GM23338 (cell line): ENCODE measurements at regions not wholly inside any gene's neighbourhood (a gene's known extent, or its start where the extent isn't known, plus 50 kb on each side); places are given as distances from the start of the nearest gene placed in this dataset.

Experiments
- ATAC-seq: fragments of 200-7000 bp; cut with Tn5 transposase; 3 replicates; pipeline ENCODE4 v1.9.1; 2020
- DNase-seq: peaks from one replicate; pipeline ENCODE4 v3.0.0-alpha.2; 2015; ENCODE audit warnings: low spot score
- H2AFZ ChIP-seq: fragments of 200-600 bp; sonication (generic); 2 replicates; pipeline ENCODE4 v1.8.0; 2016; ENCODE audit warnings: antibody characterized with exemption, mild to moderate bottlenecking, moderate library complexity
- H3F3A ChIP-seq: fragments of 200-600 bp; sonication (generic); replicated peaks from 2 replicates; pipeline ENCODE4 v1.8.0; 2017; ENCODE audit warnings: antibody characterized with exemption, mixed run types, low read depth
- H3K27ac ChIP-seq: fragments of 200-600 bp; sonication (generic); 2 replicates; pipeline ENCODE4 v1.6.1; 2016; ENCODE audit warnings: low read depth
- H3K27me3 ChIP-seq: fragments of 200-600 bp; sonication (generic); 2 replicates; pipeline ENCODE4 v1.8.0; 2016; ENCODE audit warnings: mild to moderate bottlenecking, mixed run types, moderate library complexity; ENCODE audit not compliant: insufficient read depth
- H3K36me3 ChIP-seq: fragments of 200-600 bp; sonication (generic); 2 replicates; pipeline ENCODE4 v1.8.0; 2016; ENCODE audit warnings: mild to moderate bottlenecking; ENCODE audit not compliant: insufficient read depth
- H3K4me1 ChIP-seq: fragments of 200-600 bp; sonication (generic); 2 replicates; pipeline ENCODE4 v1.8.0; 2016; ENCODE audit warnings: mild to moderate bottlenecking, moderate library complexity; ENCODE audit not compliant: insufficient read depth
- H3K4me2 ChIP-seq: fragments of 200-600 bp; sonication (generic); 2 replicates; pipeline ENCODE4 v1.7.1; 2017; ENCODE audit warnings: mixed run types
- H3K4me3 ChIP-seq: fragments of 200-600 bp; sonication (generic); 2 replicates; pipeline ENCODE4 v1.6.1; 2016; ENCODE audit warnings: mixed run types
- H3K79me2 ChIP-seq: fragments of 200-600 bp; sonication (generic); replicated peaks from 2 replicates; pipeline ENCODE4 v1.8.0; 2017; ENCODE audit warnings: mild to moderate bottlenecking; ENCODE audit not compliant: insufficient read depth
- H3K9me2 ChIP-seq: fragments of 200-600 bp; sonication (generic); 2 replicates; pipeline ENCODE4 v1.8.0; 2017; ENCODE audit not compliant: insufficient read depth
- H4K20me1 ChIP-seq: fragments of 200-600 bp; sonication (generic); replicated peaks from 2 replicates; pipeline ENCODE4 v1.8.0; 2017; ENCODE audit warnings: mild to moderate bottlenecking; ENCODE audit not compliant: insufficient read depth
- H3K27ac Mint-ChIP-seq: 2 replicates; pipeline ENCODE4 v1.8.0; 2020; ENCODE audit warnings: inconsistent platforms, mild to moderate bottlenecking, moderate library complexity, mixed read lengths
- H3K27me3 Mint-ChIP-seq: 3 replicates; pipeline ENCODE4 v1.8.0; 2022; ENCODE audit warnings: low read depth, mild to moderate bottlenecking, moderate library complexity, mixed read lengths, inconsistent platforms; ENCODE audit not compliant: insufficient read depth, poor library complexity
- H3K36me3 Mint-ChIP-seq: 3 replicates; pipeline ENCODE4 v1.8.0; 2021; ENCODE audit warnings: low read depth, mild to moderate bottlenecking, inconsistent platforms, moderate library complexity, mixed read lengths
- H3K4me1 Mint-ChIP-seq: 3 replicates; pipeline ENCODE4 v1.8.0; 2020; ENCODE audit warnings: mild to moderate bottlenecking, inconsistent platforms, mixed read lengths
- H3K4me3 Mint-ChIP-seq: 3 replicates; pipeline ENCODE4 v1.8.0; 2021; ENCODE audit warnings: moderate library complexity, mild to moderate bottlenecking, inconsistent platforms, mixed read lengths
- H3K9me3 Mint-ChIP-seq: 3 replicates; pipeline ENCODE4 v1.8.0; 2020; ENCODE audit warnings: moderate library complexity, mild to moderate bottlenecking, inconsistent platforms, mixed read lengths
- CREB1 ChIP-seq: fragments of 250-450 bp; sonication (Bioruptor Pico); IDR thresholded peaks from 2 replicates; pipeline ENCODE4 v1.5.0; 2020; ENCODE audit warnings: low read depth, mild to moderate bottlenecking, moderate library complexity
- EZH2 ChIP-seq: fragments of 200-600 bp; sonication (generic); IDR thresholded peaks from one replicate; pipeline ENCODE4 v1.8.0; 2017; ENCODE audit warnings: antibody characterized with exemption, mild to moderate bottlenecking, low read depth; ENCODE audit not compliant: unreplicated experiment
- EZH2phosphoT487 ChIP-seq: fragments of 200-600 bp; sonication (generic); IDR thresholded peaks from one replicate; pipeline ENCODE4 v1.8.1; 2018; ENCODE audit warnings: antibody characterized with exemption; ENCODE audit not compliant: unreplicated experiment
- JUNB ChIP-seq: IDR thresholded peaks from one replicate; pipeline ENCODE4 v1.6.1; 2016; ENCODE audit warnings: antibody characterized with exemption; ENCODE audit not compliant: unreplicated experiment
- NANOG ChIP-seq: IDR thresholded peaks from 2 replicates; pipeline ENCODE4 v1.6.1; 2016; ENCODE audit warnings: antibody characterized with exemption, borderline replicate concordance
- POLR2AphosphoS5 ChIP-seq: IDR thresholded peaks from 2 replicates; pipeline ENCODE4 v1.6.1; 2016; ENCODE audit warnings: antibody characterized with exemption, low read depth
- STAT1 ChIP-seq: IDR thresholded peaks from one replicate; pipeline ENCODE4 v1.6.1; 2016; ENCODE audit warnings: antibody characterized with exemption; ENCODE audit not compliant: unreplicated experiment
- ZNF114 ChIP-seq: fragments of 250-450 bp; sonication (Bioruptor Pico); IDR thresholded peaks from 2 replicates; pipeline ENCODE4 v1.5.0; 2020; ENCODE audit warnings: mild to moderate bottlenecking, moderate library complexity
- ZNF331 ChIP-seq: fragments of 250-450 bp; sonication (Bioruptor Pico); IDR thresholded peaks from 2 replicates; pipeline ENCODE4 v1.5.0; 2020; ENCODE audit warnings: low read depth, mild to moderate bottlenecking, moderate library complexity
- TF ChIP-seq, protein P1 (sequence below): IDR thresholded peaks from one replicate; pipeline ENCODE4 v1.6.1; 2018; ENCODE audit warnings: antibody characterized with exemption; ENCODE audit not compliant: unreplicated experiment
- TF ChIP-seq, protein P2 (sequence below): IDR thresholded peaks from 2 replicates; pipeline ENCODE4 v1.6.1; 2016; ENCODE audit warnings: antibody characterized with exemption
- TF ChIP-seq, protein P3 (sequence below): fragments of 250-450 bp; sonication (Bioruptor Pico); IDR thresholded peaks from 2 replicates; pipeline ENCODE4 v1.5.0; 2020; ENCODE audit warnings: mild to moderate bottlenecking, moderate library complexity
- TF ChIP-seq, protein P4 (sequence below), 2 experiments: fragments of 200-600 bp in 1 of 2; sonication (generic) in 1 of 2; conservative IDR thresholded peaks; 2 replicates each; pipeline versions ENCODE4 v1.5.1 to v1.6.1; 2016 to 2017; ENCODE audit warnings: antibody characterized with exemption in 2 of 2, low read depth in 2 of 2, mild to moderate bottlenecking in 2 of 2, moderate library complexity in 1 of 2

DNA sequence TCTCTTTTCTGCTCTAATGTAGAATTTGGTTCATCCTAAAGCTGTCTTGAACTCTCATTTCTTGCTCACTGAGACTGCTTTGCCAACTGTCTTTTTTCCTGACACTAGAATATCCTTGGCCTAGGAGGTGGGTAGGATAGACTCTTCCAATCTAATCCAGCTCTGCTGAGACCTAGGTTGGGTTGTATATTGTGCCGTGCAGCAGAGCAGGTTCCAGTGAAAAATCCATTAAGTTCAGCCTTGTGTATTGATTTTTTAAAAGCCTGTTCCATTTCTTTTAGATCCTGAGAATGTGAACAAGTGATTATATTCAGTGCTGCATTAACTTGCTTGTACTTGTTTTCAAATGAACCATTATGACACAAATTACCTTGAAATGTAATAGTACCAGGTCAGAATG, 539.6 kb downstream of the LRRC70 start (continued):
- TF ChIP-seq, protein P1, sequence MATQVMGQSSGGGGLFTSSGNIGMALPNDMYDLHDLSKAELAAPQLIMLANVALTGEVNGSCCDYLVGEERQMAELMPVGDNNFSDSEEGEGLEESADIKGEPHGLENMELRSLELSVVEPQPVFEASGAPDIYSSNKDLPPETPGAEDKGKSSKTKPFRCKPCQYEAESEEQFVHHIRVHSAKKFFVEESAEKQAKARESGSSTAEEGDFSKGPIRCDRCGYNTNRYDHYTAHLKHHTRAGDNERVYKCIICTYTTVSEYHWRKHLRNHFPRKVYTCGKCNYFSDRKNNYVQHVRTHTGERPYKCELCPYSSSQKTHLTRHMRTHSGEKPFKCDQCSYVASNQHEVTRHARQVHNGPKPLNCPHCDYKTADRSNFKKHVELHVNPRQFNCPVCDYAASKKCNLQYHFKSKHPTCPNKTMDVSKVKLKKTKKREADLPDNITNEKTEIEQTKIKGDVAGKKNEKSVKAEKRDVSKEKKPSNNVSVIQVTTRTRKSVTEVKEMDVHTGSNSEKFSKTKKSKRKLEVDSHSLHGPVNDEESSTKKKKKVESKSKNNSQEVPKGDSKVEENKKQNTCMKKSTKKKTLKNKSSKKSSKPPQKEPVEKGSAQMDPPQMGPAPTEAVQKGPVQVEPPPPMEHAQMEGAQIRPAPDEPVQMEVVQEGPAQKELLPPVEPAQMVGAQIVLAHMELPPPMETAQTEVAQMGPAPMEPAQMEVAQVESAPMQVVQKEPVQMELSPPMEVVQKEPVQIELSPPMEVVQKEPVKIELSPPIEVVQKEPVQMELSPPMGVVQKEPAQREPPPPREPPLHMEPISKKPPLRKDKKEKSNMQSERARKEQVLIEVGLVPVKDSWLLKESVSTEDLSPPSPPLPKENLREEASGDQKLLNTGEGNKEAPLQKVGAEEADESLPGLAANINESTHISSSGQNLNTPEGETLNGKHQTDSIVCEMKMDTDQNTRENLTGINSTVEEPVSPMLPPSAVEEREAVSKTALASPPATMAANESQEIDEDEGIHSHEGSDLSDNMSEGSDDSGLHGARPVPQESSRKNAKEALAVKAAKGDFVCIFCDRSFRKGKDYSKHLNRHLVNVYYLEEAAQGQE: no peak
- no peak for TF ChIP-seq EZH2
- TF ChIP-seq STAT1: no peak
- TF ChIP-seq, protein P2, sequence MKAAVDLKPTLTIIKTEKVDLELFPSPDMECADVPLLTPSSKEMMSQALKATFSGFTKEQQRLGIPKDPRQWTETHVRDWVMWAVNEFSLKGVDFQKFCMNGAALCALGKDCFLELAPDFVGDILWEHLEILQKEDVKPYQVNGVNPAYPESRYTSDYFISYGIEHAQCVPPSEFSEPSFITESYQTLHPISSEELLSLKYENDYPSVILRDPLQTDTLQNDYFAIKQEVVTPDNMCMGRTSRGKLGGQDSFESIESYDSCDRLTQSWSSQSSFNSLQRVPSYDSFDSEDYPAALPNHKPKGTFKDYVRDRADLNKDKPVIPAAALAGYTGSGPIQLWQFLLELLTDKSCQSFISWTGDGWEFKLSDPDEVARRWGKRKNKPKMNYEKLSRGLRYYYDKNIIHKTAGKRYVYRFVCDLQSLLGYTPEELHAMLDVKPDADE: no peak
- TF ChIP-seq ZNF331 (CRISPR knock-in tag): no peak

DNA sequence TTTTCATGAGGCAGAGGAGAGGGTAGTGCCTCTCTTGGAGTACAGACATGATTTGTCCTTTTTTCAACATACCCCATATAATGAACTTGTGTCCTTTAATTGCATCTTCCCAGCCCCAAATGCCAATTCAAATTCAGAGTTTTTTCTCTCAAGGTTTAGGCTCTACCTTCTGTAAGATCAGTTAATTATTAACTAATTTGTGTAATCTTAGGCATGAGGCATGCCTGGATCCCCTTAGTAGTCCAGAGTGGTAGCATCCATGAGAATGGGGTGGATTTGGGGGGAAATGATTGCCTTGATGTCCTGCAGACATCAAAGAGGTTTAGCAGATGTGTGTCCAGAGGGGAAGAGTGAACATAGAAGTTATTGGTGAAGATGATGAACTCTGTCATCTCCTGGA, 533.3 kb downstream of the LRRC70 start:
- Mint-ChIP-seq H3K4me3 (no peak overlapping the region), H3K27ac (no peak overlapping the region), H3K9me3 (no peaks in the 10 kb centered on the region), H3K36me3 (no peaks in the 10 kb centered on the region), H3K4me1 (no peaks in the 10 kb centered on the region; the same call in 2 of the 3 replicates), H3K27me3 (no peaks in the 10 kb centered on the region)
- no peaks in the 10 kb centered on the region for H3K36me3 ChIP-seq
- no peak overlapping the region for H3K4me3 ChIP-seq
- no peak overlapping the region for H2AFZ ChIP-seq
- no peaks in the 10 kb centered on the region for H3F3A ChIP-seq
- H3K27me3 ChIP-seq: no peaks in the 10 kb centered on the region
- H3K4me1 ChIP-seq: no peaks in the 10 kb centered on the region
- DNase-seq (no peak), ATAC-seq (no peak)
- no peaks in the 10 kb centered on the region for H3K9me2 ChIP-seq
- no peak for TF ChIP-seq CREB1 (CRISPR knock-in tag)
- TF ChIP-seq, protein P3, sequence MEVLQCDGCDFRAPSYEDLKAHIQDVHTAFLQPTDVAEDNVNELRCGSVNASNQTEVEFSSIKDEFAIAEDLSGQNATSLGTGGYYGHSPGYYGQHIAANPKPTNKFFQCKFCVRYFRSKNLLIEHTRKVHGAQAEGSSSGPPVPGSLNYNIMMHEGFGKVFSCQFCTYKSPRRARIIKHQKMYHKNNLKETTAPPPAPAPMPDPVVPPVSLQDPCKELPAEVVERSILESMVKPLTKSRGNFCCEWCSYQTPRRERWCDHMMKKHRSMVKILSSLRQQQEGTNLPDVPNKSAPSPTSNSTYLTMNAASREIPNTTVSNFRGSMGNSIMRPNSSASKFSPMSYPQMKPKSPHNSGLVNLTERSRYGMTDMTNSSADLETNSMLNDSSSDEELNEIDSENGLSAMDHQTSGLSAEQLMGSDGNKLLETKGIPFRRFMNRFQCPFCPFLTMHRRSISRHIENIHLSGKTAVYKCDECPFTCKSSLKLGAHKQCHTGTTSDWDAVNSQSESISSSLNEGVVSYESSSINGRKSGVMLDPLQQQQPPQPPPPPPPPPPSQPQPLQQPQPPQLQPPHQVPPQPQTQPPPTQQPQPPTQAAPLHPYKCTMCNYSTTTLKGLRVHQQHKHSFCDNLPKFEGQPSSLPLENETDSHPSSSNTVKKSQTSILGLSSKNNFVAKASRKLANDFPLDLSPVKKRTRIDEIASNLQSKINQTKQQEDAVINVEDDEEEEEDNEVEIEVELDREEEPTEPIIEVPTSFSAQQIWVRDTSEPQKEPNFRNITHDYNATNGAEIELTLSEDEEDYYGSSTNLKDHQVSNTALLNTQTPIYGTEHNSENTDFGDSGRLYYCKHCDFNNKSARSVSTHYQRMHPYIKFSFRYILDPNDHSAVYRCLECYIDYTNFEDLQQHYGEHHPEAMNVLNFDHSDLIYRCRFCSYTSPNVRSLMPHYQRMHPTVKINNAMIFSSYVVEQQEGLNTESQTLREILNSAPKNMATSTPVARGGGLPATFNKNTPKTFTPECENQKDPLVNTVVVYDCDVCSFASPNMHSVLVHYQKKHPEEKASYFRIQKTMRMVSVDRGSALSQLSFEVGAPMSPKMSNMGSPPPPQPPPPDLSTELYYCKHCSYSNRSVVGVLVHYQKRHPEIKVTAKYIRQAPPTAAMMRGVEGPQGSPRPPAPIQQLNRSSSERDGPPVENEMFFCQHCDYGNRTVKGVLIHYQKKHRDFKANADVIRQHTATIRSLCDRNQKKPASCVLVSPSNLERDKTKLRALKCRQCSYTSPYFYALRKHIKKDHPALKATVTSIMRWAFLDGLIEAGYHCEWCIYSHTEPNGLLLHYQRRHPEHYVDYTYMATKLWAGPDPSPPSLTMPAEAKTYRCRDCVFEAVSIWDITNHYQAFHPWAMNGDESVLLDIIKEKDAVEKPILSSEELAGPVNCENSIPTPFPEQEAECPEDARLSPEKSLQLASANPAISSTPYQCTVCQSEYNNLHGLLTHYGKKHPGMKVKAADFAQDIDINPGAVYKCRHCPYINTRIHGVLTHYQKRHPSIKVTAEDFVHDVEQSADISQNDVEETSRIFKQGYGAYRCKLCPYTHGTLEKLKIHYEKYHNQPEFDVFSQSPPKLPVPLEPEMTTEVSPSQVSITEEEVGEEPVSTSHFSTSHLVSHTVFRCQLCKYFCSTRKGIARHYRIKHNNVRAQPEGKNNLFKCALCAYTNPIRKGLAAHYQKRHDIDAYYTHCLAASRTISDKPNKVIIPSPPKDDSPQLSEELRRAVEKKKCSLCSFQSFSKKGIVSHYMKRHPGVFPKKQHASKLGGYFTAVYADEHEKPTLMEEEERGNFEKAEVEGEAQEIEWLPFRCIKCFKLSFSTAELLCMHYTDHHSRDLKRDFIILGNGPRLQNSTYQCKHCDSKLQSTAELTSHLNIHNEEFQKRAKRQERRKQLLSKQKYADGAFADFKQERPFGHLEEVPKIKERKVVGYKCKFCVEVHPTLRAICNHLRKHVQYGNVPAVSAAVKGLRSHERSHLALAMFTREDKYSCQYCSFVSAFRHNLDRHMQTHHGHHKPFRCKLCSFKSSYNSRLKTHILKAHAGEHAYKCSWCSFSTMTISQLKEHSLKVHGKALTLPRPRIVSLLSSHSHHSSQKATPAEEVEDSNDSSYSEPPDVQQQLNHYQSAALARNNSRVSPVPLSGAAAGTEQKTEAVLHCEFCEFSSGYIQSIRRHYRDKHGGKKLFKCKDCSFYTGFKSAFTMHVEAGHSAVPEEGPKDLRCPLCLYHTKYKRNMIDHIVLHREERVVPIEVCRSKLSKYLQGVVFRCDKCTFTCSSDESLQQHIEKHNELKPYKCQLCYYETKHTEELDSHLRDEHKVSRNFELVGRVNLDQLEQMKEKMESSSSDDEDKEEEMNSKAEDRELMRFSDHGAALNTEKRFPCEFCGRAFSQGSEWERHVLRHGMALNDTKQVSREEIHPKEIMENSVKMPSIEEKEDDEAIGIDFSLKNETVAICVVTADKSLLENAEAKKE (CRISPR knock-in tag): no peak
- TF ChIP-seq JUNB: no peak
- TF ChIP-seq STAT1: no peak
- no peak for TF ChIP-seq ZNF114 (CRISPR knock-in tag)
- no peak for TF ChIP-seq ZNF331 (CRISPR knock-in tag)
- TF ChIP-seq POLR2AphosphoS5: no peak
- TF ChIP-seq EZH2phosphoT487: no peak
- TF ChIP-seq, protein P4, sequence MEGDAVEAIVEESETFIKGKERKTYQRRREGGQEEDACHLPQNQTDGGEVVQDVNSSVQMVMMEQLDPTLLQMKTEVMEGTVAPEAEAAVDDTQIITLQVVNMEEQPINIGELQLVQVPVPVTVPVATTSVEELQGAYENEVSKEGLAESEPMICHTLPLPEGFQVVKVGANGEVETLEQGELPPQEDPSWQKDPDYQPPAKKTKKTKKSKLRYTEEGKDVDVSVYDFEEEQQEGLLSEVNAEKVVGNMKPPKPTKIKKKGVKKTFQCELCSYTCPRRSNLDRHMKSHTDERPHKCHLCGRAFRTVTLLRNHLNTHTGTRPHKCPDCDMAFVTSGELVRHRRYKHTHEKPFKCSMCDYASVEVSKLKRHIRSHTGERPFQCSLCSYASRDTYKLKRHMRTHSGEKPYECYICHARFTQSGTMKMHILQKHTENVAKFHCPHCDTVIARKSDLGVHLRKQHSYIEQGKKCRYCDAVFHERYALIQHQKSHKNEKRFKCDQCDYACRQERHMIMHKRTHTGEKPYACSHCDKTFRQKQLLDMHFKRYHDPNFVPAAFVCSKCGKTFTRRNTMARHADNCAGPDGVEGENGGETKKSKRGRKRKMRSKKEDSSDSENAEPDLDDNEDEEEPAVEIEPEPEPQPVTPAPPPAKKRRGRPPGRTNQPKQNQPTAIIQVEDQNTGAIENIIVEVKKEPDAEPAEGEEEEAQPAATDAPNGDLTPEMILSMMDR (conservative IDR thresholded peaks at IDR 0.05; ENCODE audit: low read depth in 2 of 2): no peak
- TF ChIP-seq NANOG: no peak
- H3K4me2 ChIP-seq: no peak overlapping the region
- H3K79me2 ChIP-seq: no peaks in the 10 kb centered on the region
- no peaks in the 10 kb centered on the region for H4K20me1 ChIP-seq
- H3K27ac ChIP-seq: no peak overlapping the region
